Panc1 (cell line): ENCODE measurements at regions not wholly inside any gene's neighbourhood (a gene's known extent, or its start where the extent isn't known, plus 50 kb on each side); places are given as distances from the start of the nearest gene placed in this dataset.

Experiments used
- ATAC-seq: fragments of 200-7000 bp; cut with Tn5 transposase; 2 replicates; pipeline ENCODE4 v1.9.1; 2020; ENCODE audit warnings: mild to moderate bottlenecking, moderate library complexity
- BruUV-seq: library from RNA; stranded (reverse); fragments of 400-500 nt; replicated peaks from 2 replicates; lab custom pipeline; 2021; lab: Mats Ljungman, UMichigan
- CTCF ChIA-PET: fragments of 300-600 bp; sonication (Branson Sonifier 250); formaldehyde crosslinking; loops from one replicate; lab custom pipeline; 2022; ENCODE audit warnings: antibody characterized with exemption; lab: Charles Lee
- POLR2A ChIA-PET: fragments of 300-600 bp; sonication (Branson Sonifier 250); formaldehyde crosslinking; loops from one replicate; lab custom pipeline; 2022; ENCODE audit warnings: antibody characterized with exemption; lab: Charles Lee
- DNase-seq: peaks from one replicate; pipeline ENCODE4 v3.0.0-alpha.2; 2010; ENCODE audit warnings: low read depth, low spot score
- H3K27ac ChIP-seq: 2 replicates; pipeline ENCODE4 v1.5.1; 2011; ENCODE audit warnings: mild to moderate bottlenecking, low read length, inconsistent platforms
- H3K27me3 ChIP-seq: fragments of 200-500 bp; sonication (Bioruptor generic); 2 replicates; pipeline ENCODE4 v1.6.0; 2014; ENCODE audit warnings: low read length, inconsistent platforms; ENCODE audit not compliant: control insufficient read depth, insufficient read depth
- H3K36me3 ChIP-seq: fragments of 200-500 bp; sonication (Bioruptor generic); 2 replicates; pipeline ENCODE4 v1.5.1; 2014; ENCODE audit warnings: inconsistent platforms, mild to moderate bottlenecking, low read length, moderate library complexity; ENCODE audit not compliant: control insufficient read depth, insufficient read depth
- H3K4me1 ChIP-seq: 2 replicates; pipeline ENCODE4 v1.5.1; 2011; ENCODE audit warnings: inconsistent platforms, mild to moderate bottlenecking, low read length, moderate library complexity; ENCODE audit not compliant: control insufficient read depth, insufficient read depth
- H3K4me3 ChIP-seq, 2 experiments: 2 replicates each; pipeline ENCODE4 v1.5.1; 2011 to 2012; ENCODE audit warnings: low read depth in 2 of 2, low read length in 2 of 2, mild to moderate bottlenecking in 2 of 2, inconsistent platforms in 1 of 2, moderate library complexity in 1 of 2
- H3K9me3 ChIP-seq: fragments of 200-500 bp; sonication (Bioruptor generic); 2 replicates; pipeline ENCODE4 v1.5.1; 2014; ENCODE audit warnings: low read depth, mild to moderate bottlenecking, inconsistent platforms, low read length, moderate library complexity; ENCODE audit not compliant: control insufficient read depth, insufficient read depth
- POLR2AphosphoS5 ChIP-seq: IDR thresholded peaks from 2 replicates; pipeline ENCODE4 v1.6.1; 2012; ENCODE audit warnings: mild to moderate bottlenecking, low read depth, low read length, moderate library complexity
- REST ChIP-seq, 2 experiments: IDR thresholded peaks; 2 replicates each; pipeline ENCODE4 v1.6.1; 2011 to 2012; ENCODE audit warnings: low read depth in 2 of 2, control low read depth in 1 of 2, low read length in 1 of 2, mild to moderate bottlenecking in 1 of 2, moderate library complexity in 1 of 2; ENCODE audit not compliant: insufficient read depth in 1 of 2
- SIN3A ChIP-seq: IDR thresholded peaks from 2 replicates; pipeline ENCODE4 v1.6.1; 2012; ENCODE audit warnings: low read depth, mild to moderate bottlenecking, low read length, moderate library complexity, borderline replicate concordance; ENCODE audit not compliant: insufficient read depth
- TCF7L2 ChIP-seq: IDR thresholded peaks from 2 replicates; pipeline ENCODE4 v1.6.1; 2011; ENCODE audit warnings: mild to moderate bottlenecking, low read depth, low read length, inconsistent platforms
- in situ Hi-C: cut with HindIII; loops from 2 replicates; pipeline ENCODE4 v1.10.0; 2016; ENCODE audit warnings: low sequenced_read_pairs, low pct_unique_long_range_greater_than_20kb
- intact Hi-C: fragments of 100-400 bp; cut with micrococcal nuclease; formaldehyde crosslinking; loops from one replicate; pipeline ENCODE4 v1.10.0; 2022; ENCODE audit not compliant: unreplicated experiment
- TF ChIP-seq, protein P1 (sequence below): fragments of 450-650 bp; IDR thresholded peaks from 2 replicates; pipeline ENCODE4 v1.5.1; 2017; ENCODE audit warnings: mild to moderate bottlenecking

DNA sequence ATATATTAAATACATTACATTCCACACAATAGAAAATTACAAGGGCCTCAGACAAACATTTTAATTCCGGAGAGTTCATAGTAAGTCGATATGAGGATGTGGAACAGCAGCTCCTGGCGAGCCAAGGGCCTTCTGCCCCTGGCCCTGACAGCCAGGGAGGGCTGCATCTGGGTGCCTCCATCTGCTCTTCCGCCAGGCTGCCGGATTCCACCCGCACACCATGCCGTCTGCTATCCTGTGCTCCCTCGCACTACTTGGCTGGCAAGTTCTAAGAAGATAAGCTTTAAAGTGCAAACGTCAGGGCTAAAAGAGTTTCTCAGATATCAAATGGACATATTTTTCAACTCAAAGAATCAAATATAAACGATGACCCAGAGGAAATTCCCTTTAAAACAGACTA, 656.3 kb upstream of the NOX3 start:
- DNase-seq (no peak), ATAC-seq (no peak)
- in situ Hi-C loops, result no loop called here
- CTCF ChIA-PET, result no interaction called here
- Histone ChIP-seq H3K4me3 (no peak overlapping the region), H3K27me3 (no peaks in the 10 kb centered on the region), H3K9me3 (no peaks in the 10 kb centered on the region), H3K4me1 (no peaks in the 10 kb centered on the region), H3K27ac (no peak overlapping the region), H3K36me3 (no peaks in the 10 kb centered on the region)
- BruUV-seq, result no TSS peak
- TF ChIP-seq REST (IDR thresholded peaks at IDR 0.05; ENCODE audit: insufficient read depth in 1 of 2, low read depth in 2 of 2, low read length in 1 of 2) (no peak), POLR2AphosphoS5 (no peak), SIN3A (no peak), TCF7L2 (no peak)
- TF ChIP-seq, protein P1, sequence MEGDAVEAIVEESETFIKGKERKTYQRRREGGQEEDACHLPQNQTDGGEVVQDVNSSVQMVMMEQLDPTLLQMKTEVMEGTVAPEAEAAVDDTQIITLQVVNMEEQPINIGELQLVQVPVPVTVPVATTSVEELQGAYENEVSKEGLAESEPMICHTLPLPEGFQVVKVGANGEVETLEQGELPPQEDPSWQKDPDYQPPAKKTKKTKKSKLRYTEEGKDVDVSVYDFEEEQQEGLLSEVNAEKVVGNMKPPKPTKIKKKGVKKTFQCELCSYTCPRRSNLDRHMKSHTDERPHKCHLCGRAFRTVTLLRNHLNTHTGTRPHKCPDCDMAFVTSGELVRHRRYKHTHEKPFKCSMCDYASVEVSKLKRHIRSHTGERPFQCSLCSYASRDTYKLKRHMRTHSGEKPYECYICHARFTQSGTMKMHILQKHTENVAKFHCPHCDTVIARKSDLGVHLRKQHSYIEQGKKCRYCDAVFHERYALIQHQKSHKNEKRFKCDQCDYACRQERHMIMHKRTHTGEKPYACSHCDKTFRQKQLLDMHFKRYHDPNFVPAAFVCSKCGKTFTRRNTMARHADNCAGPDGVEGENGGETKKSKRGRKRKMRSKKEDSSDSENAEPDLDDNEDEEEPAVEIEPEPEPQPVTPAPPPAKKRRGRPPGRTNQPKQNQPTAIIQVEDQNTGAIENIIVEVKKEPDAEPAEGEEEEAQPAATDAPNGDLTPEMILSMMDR, result no peak
- intact Hi-C loops, result no loop called here
- POLR2A ChIA-PET, result no interaction called here

- Histone ChIP-seq H3K4me1 (no peaks in the 10 kb centered on the region), H3K27ac (no peak overlapping the region), H3K9me3 (no peaks in the 10 kb centered on the region), H3K4me3 (no peak overlapping the region), H3K27me3 (no peaks in the 10 kb centered on the region), H3K36me3 (no peaks in the 10 kb centered on the region)
- ChIA-PET POLR2A (no interaction called here), CTCF (no interaction called here)
- ATAC-seq (no peak), DNase-seq (no peak)
- no TSS peak for BruUV-seq
- TF ChIP-seq REST (IDR thresholded peaks at IDR 0.05; ENCODE audit: insufficient read depth in 1 of 2, low read depth in 2 of 2, low read length in 1 of 2) (no peak), SIN3A (no peak), TCF7L2 (no peak), POLR2AphosphoS5 (no peak)
- TF ChIP-seq, protein P1, result no peak
- intact Hi-C loops (no loop called here), in situ Hi-C loops (no loop called here)
Observed at GRCh38 chr6:156110249-156110648, 654.6 kb upstream of the NOX3 start.
